ENCODE measurements at regions not wholly inside any gene's neighbourhood (a gene's known extent, or its start where the extent isn't known, plus 50 kb on each side); places are given as distances from the start of the nearest gene placed in this dataset.
"Not testable (repeated sequence)": the region's sequence is repeated elsewhere in the genome, so short reads cannot be mapped to it uniquely, and the experiment has no call there.

DNA sequence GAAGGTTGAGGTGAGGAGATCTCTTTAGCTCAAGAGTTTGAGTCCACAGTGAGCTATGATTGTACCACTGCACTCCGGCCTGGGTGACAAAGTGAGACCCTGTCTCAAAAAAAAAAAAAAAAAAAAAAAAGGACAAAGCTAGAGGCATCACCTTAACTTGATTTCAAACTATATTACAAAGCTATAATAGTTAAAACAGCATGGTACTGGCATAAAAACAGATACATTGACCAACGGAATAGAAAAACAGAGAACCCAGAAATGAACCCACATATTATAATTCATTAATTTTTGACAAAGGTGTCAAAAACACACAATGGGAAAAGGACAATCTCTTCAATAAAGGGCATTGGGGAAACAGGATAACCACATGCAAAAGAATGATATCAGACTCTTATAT is 50.8 kb upstream of the MBOAT1 start:
- DNase-seq: no peak

DNA sequence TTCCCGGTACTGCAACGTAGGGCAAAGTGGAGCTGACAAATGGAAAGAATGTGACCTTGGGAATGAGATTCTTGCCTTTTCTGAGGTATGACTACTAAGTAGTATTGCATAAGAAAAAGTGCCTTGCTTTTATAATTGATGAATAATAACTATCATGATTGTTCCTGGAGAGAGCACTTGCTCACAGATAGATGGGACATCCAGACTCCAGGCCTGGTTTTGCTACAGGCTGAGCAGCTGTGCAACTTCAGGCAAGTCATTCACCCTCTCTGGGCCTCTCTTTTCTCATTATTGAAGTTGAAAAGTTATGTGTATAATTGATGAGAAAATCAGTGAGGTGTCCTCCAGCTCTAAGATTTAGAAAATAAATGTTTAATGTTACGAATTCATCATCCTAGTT is 53.6 kb upstream of the MBOAT1 start:
- no peak for DNase-seq

DNA sequence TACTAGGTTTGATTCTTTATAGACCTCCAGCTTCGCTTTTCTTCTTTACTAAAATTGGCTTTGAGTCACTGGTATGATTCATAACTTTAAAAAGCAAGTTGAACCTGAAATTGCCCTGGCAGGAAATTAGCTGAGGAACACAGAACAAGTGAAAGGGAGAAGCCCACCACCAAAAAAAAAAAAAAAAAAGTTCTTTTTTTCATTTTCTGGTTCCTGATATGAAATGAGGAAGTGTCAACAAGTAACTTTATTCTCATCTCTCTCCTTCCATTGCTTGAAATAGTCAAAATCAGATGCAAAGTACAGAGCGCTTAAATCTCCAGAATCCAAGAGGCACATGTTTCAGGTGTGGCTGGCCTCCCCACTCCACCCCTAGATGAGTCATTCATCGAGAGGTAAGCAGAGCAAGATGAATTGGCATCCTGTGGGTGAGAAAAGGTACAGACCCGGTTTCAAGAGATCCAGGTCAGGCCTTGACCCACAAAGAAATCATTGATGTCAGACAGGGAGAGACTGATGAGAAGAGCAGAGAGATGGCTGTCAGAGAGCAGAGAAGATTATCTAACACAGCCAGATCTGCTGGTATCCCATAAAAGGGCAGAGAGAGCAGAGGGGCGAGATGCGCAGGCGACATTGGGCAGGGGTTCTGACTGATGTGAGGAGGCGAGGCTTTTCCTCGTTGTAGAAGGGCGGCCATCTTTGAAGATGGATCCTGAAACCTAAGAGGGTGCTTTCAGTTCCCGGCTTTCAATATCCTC is 54.8 kb upstream of the MBOAT1 start:
- DNase-seq: peak in 1 of 2 donors; percentile 4

DNA sequence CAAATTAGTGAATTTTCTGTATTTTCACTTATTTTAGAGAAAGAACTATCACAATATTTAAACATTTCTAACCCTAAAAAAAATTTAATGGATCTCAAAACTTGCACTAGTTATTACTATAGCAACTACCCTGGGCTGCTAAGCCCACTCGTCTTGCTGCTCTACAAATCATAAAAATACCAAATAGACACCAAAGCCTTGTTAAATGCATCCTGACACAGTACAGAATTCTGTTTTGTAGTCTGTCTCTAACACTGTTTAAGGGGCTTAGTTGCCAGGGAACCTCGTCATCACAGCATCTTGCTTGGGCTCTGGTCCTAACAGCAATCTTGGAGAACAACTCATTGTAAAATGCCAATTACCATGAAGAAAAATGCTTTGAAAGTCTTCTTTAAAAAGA is 56.9 kb upstream of the MBOAT1 start:
- DNase-seq: no peak

DNA sequence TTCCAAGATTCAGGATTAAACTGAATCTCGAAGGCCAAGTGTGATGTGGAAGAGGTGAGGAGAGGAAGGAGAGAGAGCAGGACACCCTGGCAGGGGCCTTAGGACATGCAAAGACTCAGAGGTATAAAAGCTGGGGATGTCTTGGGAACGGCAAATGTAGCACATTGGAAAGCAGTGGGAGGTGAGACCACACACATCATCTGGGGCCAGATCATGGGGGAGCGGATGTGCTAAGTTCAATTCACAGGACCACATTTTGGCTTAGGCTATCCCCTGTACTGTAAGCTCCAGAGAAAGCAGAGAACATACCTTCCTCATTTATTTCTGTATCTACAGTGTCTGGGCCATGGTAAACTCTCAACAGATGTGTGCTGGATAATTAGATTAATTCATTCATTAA is 59.5 kb upstream of the MBOAT1 start:
- no peak for DNase-seq

DNA sequence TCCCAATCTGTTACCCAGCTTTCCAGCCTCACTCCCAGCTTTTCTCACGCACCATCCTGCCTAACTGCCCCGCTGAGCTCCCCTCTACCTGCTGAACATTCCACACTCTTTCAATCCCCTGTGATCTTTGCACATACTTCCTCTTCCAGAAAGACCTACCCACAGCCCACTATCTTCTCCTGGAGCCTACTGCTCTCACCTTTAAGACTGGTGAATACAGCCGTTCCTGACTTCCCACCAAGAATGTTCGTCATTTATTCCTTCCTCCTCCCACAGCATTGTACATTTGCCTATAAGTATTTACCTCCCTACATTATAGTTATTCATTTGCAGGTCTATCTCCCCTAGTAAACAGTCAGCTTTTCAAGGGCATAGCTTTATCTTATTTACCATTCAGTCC is 61.9 kb upstream of the MBOAT1 start:
- no peak for DNase-seq

DNA sequence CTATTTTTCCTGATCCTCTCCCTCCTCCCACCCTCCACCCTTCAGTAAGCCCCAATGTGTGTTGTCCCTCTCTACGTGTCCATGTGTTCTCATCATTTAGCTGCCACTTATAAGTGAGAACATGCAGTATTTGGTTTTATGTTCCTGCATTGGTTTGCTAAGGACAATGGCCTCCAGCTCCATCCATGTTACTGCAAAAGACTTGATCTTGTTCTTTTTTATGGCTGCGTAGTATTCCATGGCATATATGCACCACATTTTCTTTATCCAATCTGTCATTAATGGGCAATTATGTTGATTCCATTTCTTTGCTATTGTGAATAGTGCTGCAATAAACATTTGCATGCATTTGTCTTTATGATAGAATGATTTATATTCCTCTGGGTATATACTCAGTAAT is 63.6 kb upstream of the MBOAT1 start:
- not testable (repeated sequence) for DNase-seq

DNA sequence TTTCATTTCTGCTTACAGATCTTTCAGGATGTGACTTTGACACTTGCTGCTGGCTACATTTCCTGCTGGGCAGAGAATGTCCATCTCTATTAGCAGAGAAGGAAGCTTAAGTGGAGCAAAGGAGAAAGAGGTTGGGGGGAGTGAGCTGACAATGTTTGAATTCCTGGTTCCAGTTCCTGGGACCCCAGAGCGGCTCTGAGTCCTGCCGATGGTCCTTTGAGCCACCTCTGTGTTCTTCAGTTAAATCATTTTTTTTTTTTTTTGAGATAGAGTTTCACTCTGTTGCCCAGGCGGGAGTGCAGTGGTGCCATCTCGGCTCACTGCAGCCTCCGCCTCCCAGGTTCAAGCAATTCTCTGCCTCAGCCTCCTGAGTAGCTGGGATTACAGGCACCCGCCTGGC is 65.5 kb upstream of the MBOAT1 start:
- DNase-seq: not testable (repeated sequence)

DNA sequence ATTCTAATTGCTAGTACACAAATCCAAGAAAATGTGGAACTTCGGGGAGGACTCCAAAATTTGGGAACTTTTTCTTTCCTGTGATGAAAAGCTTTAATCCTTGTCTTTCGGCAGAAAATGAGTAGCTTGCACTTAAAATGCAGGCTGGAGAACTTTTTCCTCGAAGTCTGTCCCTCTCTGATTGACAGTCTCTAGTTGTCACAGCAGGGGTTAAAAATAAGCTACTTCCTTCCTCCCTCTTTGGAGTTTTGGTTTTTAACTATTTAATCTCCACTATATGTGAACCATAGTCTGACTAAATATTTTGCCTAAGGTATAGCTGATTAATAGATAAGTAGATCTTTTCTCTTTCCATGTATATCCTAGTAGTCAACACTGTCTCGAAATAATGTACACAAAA is 66.8 kb upstream of the MBOAT1 start:
- no peak for DNase-seq

DNA sequence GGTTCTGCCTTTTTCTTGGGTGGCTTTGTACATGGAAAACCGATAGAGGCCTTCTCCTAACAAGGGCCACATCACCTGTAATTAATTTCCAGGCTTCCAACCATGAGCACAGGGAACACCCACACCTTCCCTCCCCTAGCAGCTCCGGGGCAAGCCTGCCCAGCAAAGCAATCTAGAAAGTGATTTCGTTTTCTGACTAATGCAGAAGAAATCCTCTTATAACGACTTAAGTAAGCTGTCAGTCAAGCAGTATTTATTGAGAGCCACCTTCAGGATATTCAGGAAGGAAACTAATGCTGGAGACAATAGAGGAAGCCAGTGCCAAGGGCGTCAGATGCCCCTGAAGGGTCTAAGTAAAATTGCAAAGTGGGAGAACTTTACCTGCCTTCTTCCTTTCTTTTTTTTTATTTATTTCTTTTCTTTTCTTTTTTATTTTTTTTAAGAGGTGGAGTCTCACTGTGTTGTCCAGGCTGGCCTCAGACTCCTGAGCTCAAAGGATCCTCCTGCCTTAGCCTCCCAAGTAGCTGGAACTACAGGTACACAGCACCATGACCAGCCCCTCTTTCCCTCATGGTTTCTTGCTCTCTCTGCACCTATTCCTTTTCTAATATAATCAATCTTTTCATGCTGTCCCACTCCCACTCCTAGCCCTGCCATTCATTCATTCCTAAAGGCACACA is 67.5 kb upstream of the MBOAT1 start:
- DNase-seq: no peak

DNA sequence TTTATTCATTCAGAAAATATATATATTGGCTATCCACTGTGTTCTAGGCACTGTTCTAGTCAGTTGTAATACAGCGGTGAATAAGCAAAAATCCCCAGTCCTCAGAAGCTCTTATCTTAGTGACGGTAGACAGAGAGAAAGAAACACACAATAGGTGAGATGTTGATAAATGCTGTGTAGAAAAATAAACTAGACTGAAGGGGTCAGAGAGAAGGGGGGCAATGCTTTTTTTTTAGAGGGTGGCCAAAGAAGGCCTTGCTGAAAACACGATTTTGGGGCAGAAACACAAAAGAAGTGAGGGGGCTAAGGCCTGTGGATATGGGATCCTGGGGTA is 68.0 kb upstream of the MBOAT1 start:
- DNase-seq: no peak

DNA sequence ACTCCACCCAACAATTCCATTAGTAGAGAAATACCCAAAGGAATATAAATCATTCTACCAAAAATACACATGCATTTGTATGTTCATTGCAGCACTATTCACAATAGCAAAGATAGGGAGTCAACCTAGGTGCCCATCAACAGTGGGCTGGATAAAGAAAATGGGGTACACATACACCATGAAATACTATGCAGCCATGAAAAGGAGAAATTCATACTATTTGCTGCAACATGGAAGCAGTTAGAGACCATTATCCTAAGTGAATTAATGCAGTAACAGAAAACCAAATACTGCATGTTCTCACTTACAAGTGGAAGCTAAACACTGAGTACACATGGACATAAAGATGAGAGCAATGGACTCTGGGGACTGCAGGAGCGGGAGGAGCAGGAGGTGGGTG is 72.4 kb upstream of the MBOAT1 start:
- DNase-seq: no peak

DNA sequence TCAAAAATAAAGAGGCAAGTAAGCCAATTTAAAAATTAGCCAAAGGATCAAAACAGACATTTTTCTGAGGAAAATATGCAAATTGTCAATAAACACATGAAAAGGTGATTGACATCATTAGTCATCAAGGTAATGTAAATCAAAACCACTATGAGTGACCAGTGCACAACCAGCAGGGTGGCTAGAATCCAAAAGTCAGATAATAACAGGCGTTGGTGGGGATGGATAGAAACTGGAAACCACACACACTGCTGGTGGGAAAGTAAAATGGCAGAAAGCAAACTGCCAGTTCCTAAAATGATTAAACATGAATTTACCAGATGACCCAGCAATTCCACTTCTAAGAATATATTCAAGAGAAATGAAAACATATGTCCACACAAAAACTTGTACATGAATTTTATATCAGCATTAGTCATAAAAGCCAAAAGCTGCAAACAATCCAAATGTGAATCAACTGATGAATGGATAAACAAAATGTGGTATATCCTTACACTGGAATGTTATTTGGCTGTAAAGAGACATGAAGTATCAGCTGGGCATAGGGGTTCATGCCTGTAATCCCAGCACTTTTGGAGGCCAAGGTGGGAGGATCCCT is 74.8 kb upstream of the MBOAT1 start:
- no peak for DNase-seq

DNA sequence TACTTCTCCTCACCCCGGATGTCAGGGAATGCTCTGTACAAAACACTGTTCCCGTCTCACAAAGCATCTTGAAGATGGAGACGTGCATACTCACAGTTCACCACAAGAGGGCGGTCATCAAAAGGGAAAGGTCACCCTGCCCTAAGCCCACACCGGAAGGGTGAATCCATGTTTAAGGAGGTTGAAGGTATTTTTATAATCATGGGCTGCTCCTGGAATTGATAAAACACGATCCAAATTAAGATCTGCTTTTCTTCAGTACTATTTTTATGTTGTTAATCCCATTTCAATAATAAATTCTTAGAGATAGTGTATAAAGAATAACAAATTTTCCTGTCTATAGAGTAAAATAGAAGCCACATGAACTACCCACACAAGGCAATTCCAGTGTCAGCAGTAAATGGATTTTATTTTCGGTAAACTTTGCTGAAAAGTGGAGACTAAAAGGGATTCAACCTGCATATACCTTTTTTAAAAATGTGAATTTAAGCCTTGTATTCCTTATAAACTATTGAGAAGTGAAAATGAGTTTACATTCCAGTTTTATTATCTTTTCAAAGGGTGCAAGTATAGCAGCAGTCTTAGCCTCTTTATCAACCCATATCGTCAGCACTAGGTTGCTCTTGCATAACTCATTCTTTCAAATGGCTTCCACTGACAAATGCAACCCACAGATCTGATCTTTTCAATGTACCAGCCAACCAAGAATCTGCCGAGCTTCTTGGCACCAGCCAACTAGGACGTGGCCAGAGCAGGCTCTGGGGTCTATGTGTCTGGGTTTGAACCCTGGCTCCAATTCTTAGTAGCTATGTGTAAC is 79.7 kb upstream of the MBOAT1 start:
- DNase-seq: peak; percentile 76 to 82

DNA sequence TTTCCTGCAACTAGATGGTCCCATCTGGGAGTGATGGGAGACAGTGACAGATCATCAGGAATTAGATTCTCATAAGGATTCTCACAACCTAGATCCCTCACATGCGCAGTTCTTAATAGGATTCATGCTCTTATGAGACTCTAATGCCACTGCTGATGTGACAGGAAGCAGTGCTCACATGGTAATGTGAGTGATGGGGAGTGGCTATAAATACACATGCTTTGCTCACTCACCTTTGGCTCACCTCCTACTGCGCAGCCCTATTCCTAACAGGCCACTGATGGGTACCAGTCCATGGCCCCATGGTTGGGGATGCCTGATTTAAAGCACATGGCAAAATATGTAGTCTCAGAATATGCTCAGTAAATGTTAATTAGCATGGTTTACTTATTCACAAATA is 80.6 kb upstream of the MBOAT1 start:
- no peak for DNase-seq

DNA sequence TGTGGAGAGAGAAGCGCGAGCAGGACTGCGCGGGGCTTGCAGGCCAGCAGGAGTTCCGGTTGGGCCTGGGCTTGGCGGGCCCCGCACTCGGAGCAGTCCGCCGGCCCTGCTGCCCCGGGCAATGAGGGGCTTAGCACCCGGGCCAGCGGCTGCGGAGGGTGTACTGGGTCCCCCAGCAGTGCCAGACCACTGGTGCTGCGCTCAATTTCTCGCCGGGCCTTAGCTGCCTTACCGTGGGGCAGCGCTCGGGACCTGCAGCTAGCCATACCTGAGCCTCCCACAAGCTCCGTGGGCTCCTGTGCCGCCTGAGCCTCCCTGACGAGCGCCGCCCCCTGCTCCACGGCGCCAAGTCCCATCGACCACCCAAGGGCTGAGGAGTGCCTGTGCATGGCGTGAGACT is 89.0 kb upstream of the MBOAT1 start:
- no peak for DNase-seq

DNA sequence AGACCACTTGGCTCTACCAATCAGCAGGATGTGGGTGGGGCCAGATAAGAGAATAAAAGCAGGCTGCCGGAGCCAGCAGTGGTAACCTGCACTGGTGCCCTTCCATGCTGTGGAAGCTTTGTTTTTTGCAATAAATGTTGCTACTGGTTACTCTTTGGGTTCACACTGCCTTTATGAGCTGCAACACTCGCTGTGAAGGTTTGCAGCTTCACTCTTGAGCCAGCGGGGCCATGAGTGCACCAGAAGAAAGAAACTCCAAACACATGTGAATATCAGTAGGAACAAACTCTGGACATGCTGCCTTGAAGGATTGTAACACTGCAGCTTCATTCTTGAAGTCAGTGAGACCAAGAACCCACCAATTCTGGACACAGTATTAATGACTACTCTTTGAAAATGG is 89.9 kb upstream of the MBOAT1 start:
- DNase-seq: no peak

DNA sequence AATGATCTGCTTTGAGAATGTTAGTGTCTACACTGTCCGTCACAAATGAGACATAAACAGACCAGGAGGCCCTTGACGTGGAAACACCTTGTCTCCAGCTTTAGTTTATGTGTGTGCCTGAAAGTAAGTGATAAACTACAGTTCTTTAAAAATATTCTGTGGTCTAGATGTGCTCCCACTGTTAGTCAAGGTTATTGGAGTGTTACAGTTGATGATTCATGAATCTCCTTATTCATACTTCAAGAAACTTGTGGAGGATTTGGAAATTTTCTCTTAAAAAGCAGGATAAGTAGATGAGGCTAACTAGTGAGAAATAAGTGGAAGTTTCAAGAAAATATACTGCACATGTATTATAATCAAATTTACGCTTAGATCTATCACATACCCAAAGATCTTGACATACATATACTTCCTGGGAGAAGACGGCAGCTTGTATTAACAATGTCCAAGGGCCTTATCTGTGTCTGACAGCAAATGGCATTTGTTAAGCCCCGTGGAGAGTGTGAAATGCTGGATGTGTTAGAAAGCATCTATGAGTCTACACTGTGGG is 90.5 kb upstream of the MBOAT1 start:
- no peak for DNase-seq

DNA sequence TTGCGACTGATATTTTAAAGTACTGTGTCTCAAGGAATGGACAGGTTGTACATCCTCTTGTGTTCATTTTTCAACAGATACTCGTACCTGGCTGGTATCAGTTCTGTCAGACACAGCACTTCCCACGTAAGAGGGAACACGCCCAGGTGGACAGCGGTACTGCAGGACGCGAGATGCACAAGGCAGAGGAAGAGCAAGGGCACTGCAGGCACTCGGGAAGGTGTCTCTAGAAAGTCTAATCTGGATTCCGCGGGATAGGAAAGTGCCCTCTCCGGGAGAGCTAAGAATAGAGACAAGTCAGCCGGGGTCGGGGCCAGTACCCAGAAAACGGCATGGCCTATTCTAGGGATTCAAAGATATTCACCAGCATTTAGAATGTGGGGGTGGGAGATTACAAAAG is 94.2 kb upstream of the MBOAT1 start:
- no peak for DNase-seq

DNA sequence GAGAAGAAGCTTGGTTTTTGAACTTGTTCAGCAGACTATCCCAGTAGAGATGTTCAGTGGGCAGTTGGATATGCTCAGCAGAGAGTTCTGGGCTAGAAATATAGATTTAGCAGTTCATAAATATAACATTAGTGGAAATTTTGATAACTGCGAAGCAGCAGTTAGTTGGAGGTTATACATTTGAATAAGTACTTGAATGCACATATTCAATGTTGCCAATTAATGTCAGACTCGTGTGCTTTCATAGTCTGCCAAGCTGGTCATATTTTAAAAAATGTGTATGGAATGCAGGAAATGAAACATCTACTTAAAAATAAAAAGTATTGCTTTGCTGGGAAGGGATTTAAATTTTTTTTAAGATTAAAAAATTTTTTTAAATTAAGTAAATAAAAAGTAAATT is 92.5 kb upstream of the E2F3 start:
- no peak for DNase-seq

DNA sequence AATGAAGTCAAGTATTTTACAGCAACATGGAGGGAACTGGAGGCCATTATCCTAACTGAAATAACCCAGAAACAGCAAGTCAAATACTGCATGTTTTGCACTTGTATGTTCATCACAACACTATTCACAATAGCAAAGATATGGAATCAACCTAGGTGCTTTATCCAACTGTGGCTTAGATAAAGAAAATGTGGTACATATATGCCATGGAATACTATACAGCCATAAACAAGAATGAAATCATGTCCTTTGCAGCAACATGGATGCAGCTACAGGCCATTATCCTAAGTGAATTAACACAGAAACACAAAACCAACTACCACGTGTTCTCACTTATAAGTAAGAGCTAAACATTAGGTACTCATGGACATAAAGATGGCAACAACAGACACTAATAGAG is 91.5 kb upstream of the E2F3 start:
- DNase-seq: no peak

DNA sequence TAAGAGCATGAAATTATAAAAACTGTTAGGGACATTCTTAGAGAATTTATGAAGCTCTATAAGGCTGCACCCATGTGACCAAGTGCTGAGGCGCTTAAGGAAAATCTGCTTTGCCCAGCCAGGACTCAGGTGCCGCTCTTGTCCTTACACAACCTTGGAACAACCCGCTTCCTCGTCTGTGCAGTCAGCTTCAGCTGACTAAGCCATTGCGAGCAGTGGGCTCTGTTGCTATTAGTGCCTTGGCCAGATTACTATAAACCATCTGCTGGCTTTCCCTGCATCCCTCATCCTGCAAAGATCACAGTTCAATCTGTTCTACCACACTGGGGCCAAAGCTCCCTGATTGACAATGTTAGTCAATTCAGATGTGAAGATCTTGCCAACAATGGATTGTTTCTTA is 89.1 kb upstream of the E2F3 start:
- DNase-seq: no peak

DNA sequence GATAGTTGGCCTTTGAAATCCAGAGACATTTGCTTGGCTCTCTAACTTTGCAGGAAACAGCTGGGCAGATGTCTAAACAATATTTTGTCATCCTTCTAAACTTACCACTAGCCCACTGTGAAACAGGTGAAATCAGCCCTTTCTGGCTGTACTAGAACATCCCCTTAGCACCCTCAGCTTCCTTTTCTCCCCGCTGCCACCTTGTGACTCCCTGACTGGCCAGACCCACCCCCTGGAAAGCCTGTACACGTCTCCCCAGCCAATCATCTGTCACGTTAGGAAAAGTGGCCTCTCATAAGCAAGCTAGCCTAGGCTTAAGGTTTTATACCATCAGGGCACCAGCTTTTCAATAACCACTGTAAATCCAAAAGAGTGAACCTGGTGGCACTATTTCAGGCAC is 88.6 kb upstream of the E2F3 start:
- DNase-seq: no peak

All from stimulated activated CD4-positive, alpha-beta T cell treated with anti-CD3 and anti-CD28 coated beads, Interleukin-2, amount 100 ng/mL, for 48 hours (primary cell).